GM12891 (cell line): ENCODE measurements at regions not wholly inside any gene's neighbourhood (a gene's known extent, or its start where the extent isn't known, plus 50 kb on each side); places are given as distances from the start of the nearest gene placed in this dataset.

ENCODE experiments used
- DNase-seq: peaks from one replicate; pipeline ENCODE4 v3.0.0; 2011; ENCODE audit warnings: low spot score; ENCODE audit not compliant: insufficient read length
- FAIRE-seq: peaks from 2 replicates; lab custom pipeline; 2011; peaks lifted over from hg19 to GRCh38; lab: Jason Lieb, UNC
- PAX5 ChIP-seq: IDR thresholded peaks from 2 replicates; pipeline ENCODE4 v1.6.1; 2011; ENCODE audit warnings: low read length, moderate library complexity, mild to moderate bottlenecking; ENCODE audit not compliant: insufficient read depth, severe bottlenecking
- POLR2A ChIP-seq: IDR thresholded peaks from 2 replicates; pipeline ENCODE4 v1.6.1; 2011; ENCODE audit warnings: low read depth, low read length, control low read depth
- POLR2AphosphoS5 ChIP-seq: IDR thresholded peaks from 2 replicates; pipeline ENCODE4 v1.6.1; 2011; ENCODE audit warnings: low read depth, low read length, control low read depth
- POU2F2 ChIP-seq: IDR thresholded peaks from 2 replicates; pipeline ENCODE4 v1.6.1; 2011; ENCODE audit warnings: low read depth, mild to moderate bottlenecking, control low read depth, low read length, moderate library complexity
- SPI1 ChIP-seq: IDR thresholded peaks from 2 replicates; pipeline ENCODE4 v1.6.1; 2011; ENCODE audit warnings: low read depth, low read length, control low read depth
- TAF1 ChIP-seq: IDR thresholded peaks from 2 replicates; pipeline ENCODE4 v1.6.1; 2011; ENCODE audit warnings: low read depth, low read length, control low read depth

GRCh38 chr6:62889240-62889639, 322.0 kb upstream of the FKBP1C start:
- TF ChIP-seq POLR2AphosphoS5 (no peak), SPI1 (no peak)
- DNase-seq (no peak), FAIRE-seq (no peak)

GRCh38 chr6:62891065-62891647, 320.1 kb upstream of the FKBP1C start:
- TF ChIP-seq POLR2A (no peak), TAF1 (no peak), SPI1 (no peak), PAX5 (no peak), POLR2AphosphoS5 (no peak), POU2F2 (no peak)
- FAIRE-seq (no peak), DNase-seq (no peak)

GRCh38 chr6:62894114-62894513, 317.2 kb upstream of the FKBP1C start:
- FAIRE-seq (no peak), DNase-seq (no peak)
- TF ChIP-seq PAX5 (no peak), TAF1 (no peak), POLR2A (no peak), POU2F2 (no peak), POLR2AphosphoS5 (no peak), SPI1 (no peak)

- TF ChIP-seq POU2F2 (no peak), POLR2A (no peak), TAF1 (no peak), PAX5 (no peak), SPI1 (no peak), POLR2AphosphoS5 (no peak)
- FAIRE-seq, result no peak
- no peak for DNase-seq
Measured at GRCh38 chr6:62903266-62903665, 308.0 kb upstream of the FKBP1C start.

- no peak for DNase-seq
- no peak for FAIRE-seq
- TF ChIP-seq TAF1 (no peak), PAX5 (no peak), POU2F2 (no peak), POLR2AphosphoS5 (no peak), SPI1 (no peak), POLR2A (no peak)
Measured at GRCh38 chr6:62904687-62905086, 306.6 kb upstream of the FKBP1C start.

GRCh38 chr6:62914530-62914929, 296.7 kb upstream of the FKBP1C start:
- FAIRE-seq (no peak), DNase-seq (no peak)
- TF ChIP-seq POLR2AphosphoS5 (no peak), TAF1 (no peak), PAX5 (no peak), SPI1 (no peak), POU2F2 (no peak), POLR2A (no peak)

- no peak for DNase-seq
- TF ChIP-seq PAX5, result no peak
- TF ChIP-seq POLR2A, result no peak
- TF ChIP-seq SPI1, result no peak
- no peak for TF ChIP-seq POLR2AphosphoS5
- TF ChIP-seq POU2F2, result no peak
- TF ChIP-seq TAF1, result no peak
- no peak for FAIRE-seq
Measured at GRCh38 chr6:62923728-62924127, 287.5 kb upstream of the FKBP1C start.

- no peak for DNase-seq
- FAIRE-seq, result no peak
Measured at GRCh38 chr6:62940848-62941247, 270.4 kb upstream of the FKBP1C start.

GRCh38 chr6:62942000-62942399, 269.3 kb upstream of the FKBP1C start:
- DNase-seq (no peak), FAIRE-seq (no peak)

More at GRCh38 chr6:62940848-62941247, 270.4 kb upstream of the FKBP1C start:
- TF ChIP-seq SPI1 (no peak), POLR2A (no peak), POLR2AphosphoS5 (no peak), POU2F2 (no peak)

GRCh38 chr6:62968834-62969233, 242.4 kb upstream of the FKBP1C start:
- FAIRE-seq (no peak), DNase-seq (no peak)
- TF ChIP-seq POLR2AphosphoS5 (no peak), POU2F2 (no peak), TAF1 (no peak), POLR2A (no peak), PAX5 (no peak), SPI1 (no peak)

More at GRCh38 chr6:62942000-62942399, 269.3 kb upstream of the FKBP1C start:
- no peak for TF ChIP-seq POLR2A
- no peak for TF ChIP-seq SPI1
- no peak for TF ChIP-seq POLR2AphosphoS5
- TF ChIP-seq POU2F2, result no peak
- TF ChIP-seq TAF1, result no peak
- no peak for TF ChIP-seq PAX5
